Central memory CD8-positive, alpha-beta T cell (primary cell): ENCODE measurements at regions not wholly inside any gene's neighbourhood (a gene's known extent, or its start where the extent isn't known, plus 50 kb on each side); places are given as distances from the start of the nearest gene placed in this dataset.

ENCODE experiments used
- ATAC-seq: fragments of 150-1000 bp; cut with Tn5 transposase; replicated peaks from 2 replicates; pipeline ENCODE4 v1.10.0; 2022; ENCODE audit warnings: mild to moderate bottlenecking, moderate FRiP score, moderate number of reproducible peaks; ENCODE audit not compliant: poor library complexity, severe bottlenecking; ENCODE audit errors: extremely low read depth
- DNase-seq, 2 donors: peaks; one replicate each; pipeline ENCODE4 v3.0.0; 2021; ENCODE audit warnings: low spot score in 2 of 2
- H3K27ac Mint-ChIP-seq: one replicate; pipeline ENCODE4 v1.8.0; 2022; ENCODE audit warnings: low read depth, mild to moderate bottlenecking, moderate library complexity, mixed read lengths
- H3K27me3 Mint-ChIP-seq: one replicate; pipeline ENCODE4 v1.8.0; 2022; ENCODE audit warnings: mixed read lengths
- H3K36me3 Mint-ChIP-seq: one replicate; pipeline ENCODE4 v1.8.0; 2022; ENCODE audit warnings: mild to moderate bottlenecking, moderate library complexity, mixed read lengths; ENCODE audit not compliant: insufficient read depth
- H3K4me1 Mint-ChIP-seq: one replicate; pipeline ENCODE4 v1.8.0; 2022; ENCODE audit warnings: mixed read lengths
- H3K4me3 Mint-ChIP-seq: one replicate; pipeline ENCODE4 v1.8.0; 2022; ENCODE audit warnings: mild to moderate bottlenecking, moderate library complexity, mixed read lengths
- H3K9me3 Mint-ChIP-seq: one replicate; pipeline ENCODE4 v1.8.0; 2022; ENCODE audit warnings: mixed read lengths

DNA sequence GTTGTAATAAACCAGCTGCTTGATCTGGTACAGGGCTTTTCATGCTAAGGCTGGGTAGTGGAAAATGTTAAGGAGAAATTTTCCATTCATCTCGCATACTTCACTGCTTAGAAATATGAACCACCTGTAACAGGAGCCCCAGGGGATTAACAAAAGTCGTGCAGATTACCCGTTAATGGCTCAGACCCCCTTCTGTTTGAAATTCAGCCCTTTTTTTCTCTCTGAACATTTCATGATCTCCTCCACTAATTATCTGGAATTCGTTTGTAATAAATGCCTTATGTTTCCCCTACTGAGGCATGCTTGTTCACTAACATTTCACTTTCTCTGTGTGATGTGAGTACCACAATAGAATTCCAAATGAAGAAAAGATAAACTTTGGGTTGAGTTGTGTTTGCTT is 336.4 kb upstream of the HSF2 start:
- Mint-ChIP-seq H3K36me3 (no peaks in the 10 kb centered on the region), H3K4me3 (no peak overlapping the region), H3K27ac (no peak overlapping the region), H3K4me1 (no peaks in the 10 kb centered on the region), H3K27me3 (no peaks in the 10 kb centered on the region), H3K9me3 (peaks cover 13% of the 10 kb centered on the region)
- DNase-seq (no peak), ATAC-seq (no peak)

DNA sequence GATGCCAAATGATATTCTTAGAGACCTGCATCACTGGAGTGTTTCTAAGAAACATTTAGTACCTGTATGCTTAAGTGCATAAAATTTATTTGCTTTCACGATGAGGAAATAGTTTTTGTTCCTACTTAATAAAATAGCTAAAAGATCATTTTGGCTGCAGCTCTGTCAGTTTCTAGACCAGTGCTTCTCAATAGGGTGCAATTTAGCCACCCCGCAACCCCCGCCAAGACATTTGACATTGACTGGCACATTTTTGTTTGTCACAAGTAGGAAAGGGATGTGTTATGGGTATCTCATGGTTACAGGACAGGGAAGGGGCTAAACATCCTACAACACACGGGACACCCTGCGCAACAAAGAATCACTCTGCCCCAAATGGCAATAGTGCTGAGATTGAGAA is 335.7 kb upstream of the HSF2 start:
- H3K27me3 Mint-ChIP-seq = no peaks in the 10 kb centered on the region
- no peak for DNase-seq
- H3K27ac Mint-ChIP-seq = no peak overlapping the region
- no peaks in the 10 kb centered on the region for H3K4me1 Mint-ChIP-seq
- peaks cover 13% of the 10 kb centered on the region for H3K9me3 Mint-ChIP-seq
- ATAC-seq = no peak
- no peaks in the 10 kb centered on the region for H3K36me3 Mint-ChIP-seq
- H3K4me3 Mint-ChIP-seq = no peak overlapping the region

DNA sequence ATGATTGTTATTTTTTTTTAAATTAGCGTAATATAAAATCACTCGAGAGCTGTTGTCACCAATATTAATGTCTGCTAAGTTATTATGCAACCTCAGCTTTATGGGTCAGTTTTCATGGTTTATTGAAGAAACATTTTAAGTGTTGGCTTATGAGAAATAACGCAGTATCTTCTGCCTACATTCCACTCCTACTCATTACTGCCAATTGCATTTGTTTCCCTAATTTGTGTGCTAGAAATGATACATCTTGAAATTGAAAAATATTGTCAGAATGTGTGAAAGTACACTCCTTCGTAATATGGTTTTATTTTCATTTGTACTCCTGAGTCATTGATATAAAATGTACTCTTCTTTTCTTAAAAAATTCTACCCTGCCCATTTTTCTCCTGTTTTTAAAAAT is 333.3 kb upstream of the HSF2 start:
- H3K4me3 Mint-ChIP-seq = no peak overlapping the region
- no peaks in the 10 kb centered on the region for H3K4me1 Mint-ChIP-seq
- DNase-seq (no peak), ATAC-seq (no peak)
- no peaks in the 10 kb centered on the region for H3K36me3 Mint-ChIP-seq
- H3K27ac Mint-ChIP-seq = no peak overlapping the region
- peaks cover 13% of the 10 kb centered on the region for H3K9me3 Mint-ChIP-seq
- no peaks in the 10 kb centered on the region for H3K27me3 Mint-ChIP-seq

DNA sequence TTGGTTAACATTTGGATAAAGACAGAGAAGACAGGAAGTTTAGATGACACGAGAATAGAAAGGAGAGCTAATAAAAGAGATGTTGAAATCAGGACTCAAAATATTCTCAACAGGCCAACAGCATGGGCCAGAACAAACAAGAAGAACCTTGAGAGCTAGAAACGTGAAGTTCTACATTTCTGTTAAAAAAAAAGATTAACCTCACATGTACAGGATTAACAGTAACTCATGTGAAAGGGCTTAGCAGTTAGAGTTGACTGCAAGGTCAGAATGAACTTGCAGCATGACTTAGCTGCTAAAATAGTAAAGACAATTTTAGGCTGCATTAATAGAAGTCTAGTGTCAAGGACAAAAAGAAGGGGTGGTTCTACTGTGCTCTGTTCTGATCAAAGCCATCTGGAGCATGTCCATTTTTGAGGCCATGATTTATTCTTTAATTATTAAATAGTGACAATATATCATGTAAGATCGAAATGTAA is 331.1 kb upstream of the HSF2 start:
- DNase-seq = no peak
- H3K27me3 Mint-ChIP-seq = no peaks in the 10 kb centered on the region

GRCh38 chr6:122069932-122070331 is 329.5 kb upstream of the HSF2 start:
- H3K9me3 Mint-ChIP-seq = peaks cover 22% of the 10 kb centered on the region
- H3K27ac Mint-ChIP-seq = no peak overlapping the region
- DNase-seq (no peak), ATAC-seq (no peak)
- no peaks in the 10 kb centered on the region for H3K27me3 Mint-ChIP-seq
- H3K4me1 Mint-ChIP-seq = no peaks in the 10 kb centered on the region
- H3K36me3 Mint-ChIP-seq = no peaks in the 10 kb centered on the region
- no peak overlapping the region for H3K4me3 Mint-ChIP-seq

More for the DNA sequence above, 331.1 kb upstream of the HSF2 start:
- peaks cover 25% of the 10 kb centered on the region for H3K9me3 Mint-ChIP-seq
- H3K27ac Mint-ChIP-seq = no peak overlapping the region
- H3K36me3 Mint-ChIP-seq = no peaks in the 10 kb centered on the region
- no peak overlapping the region for H3K4me3 Mint-ChIP-seq
- no peak for ATAC-seq
- no peaks in the 10 kb centered on the region for H3K4me1 Mint-ChIP-seq

GRCh38 chr6:122072014-122072647 is 327.3 kb upstream of the HSF2 start:
- no peaks in the 10 kb centered on the region for H3K4me1 Mint-ChIP-seq
- no peak overlapping the region for H3K27ac Mint-ChIP-seq
- no peak for DNase-seq
- H3K4me3 Mint-ChIP-seq = no peak overlapping the region
- peaks cover 16% of the 10 kb centered on the region for H3K9me3 Mint-ChIP-seq
- no peak for ATAC-seq
- no peaks in the 10 kb centered on the region for H3K27me3 Mint-ChIP-seq
- no peaks in the 10 kb centered on the region for H3K36me3 Mint-ChIP-seq

DNA sequence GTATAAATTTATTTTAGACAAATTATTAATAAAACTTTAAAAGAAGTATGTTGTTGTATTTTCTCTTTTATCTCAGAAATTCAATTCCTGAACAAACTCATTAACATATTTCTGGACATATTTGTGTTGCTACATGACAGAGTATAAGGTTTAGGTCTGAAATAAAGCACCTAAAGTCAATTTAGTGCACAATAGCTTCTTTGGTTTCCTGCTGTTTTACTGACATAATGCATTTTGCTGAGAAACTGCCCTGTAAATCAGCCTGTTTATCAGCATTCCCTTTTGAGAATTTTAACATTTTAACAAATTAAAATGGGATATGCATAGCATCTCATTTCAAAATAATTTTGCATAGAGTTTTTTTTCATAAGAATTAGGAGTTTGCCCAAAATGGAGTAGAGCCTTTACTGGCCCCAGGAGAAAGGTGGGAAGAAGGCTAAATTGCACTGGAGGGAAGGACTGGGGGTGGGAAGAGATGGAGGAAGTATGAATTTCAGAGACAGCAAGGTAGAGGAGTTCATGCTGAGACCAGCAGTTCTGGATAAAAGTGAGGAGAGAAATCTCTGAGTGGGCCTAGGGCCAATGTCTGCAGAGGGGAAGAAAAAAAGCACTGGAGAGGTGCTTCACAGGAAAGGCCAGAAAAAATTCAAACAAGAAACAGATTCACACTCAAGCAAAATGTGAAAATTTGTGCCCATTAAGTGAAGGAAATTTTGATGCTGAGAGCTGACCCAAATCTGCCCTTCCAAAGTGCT is 324.2 kb upstream of the HSF2 start:
- no peaks in the 10 kb centered on the region for H3K4me1 Mint-ChIP-seq
- H3K27me3 Mint-ChIP-seq = no peaks in the 10 kb centered on the region
- no peaks in the 10 kb centered on the region for H3K36me3 Mint-ChIP-seq
- H3K9me3 Mint-ChIP-seq = peaks cover 16% of the 10 kb centered on the region
- no peak overlapping the region for H3K27ac Mint-ChIP-seq
- no peak for ATAC-seq
- DNase-seq = no peak
- H3K4me3 Mint-ChIP-seq = no peak overlapping the region

GRCh38 chr6:122075917-122076316 is 323.5 kb upstream of the HSF2 start:
- DNase-seq = no peak
- no peaks in the 10 kb centered on the region for H3K4me1 Mint-ChIP-seq
- no peak for ATAC-seq
- no peaks in the 10 kb centered on the region for H3K36me3 Mint-ChIP-seq
- H3K27ac Mint-ChIP-seq = no peak overlapping the region
- no peaks in the 10 kb centered on the region for H3K27me3 Mint-ChIP-seq
- no peak overlapping the region for H3K4me3 Mint-ChIP-seq
- H3K9me3 Mint-ChIP-seq = peaks cover 22% of the 10 kb centered on the region

GRCh38 chr6:122077603-122078002 is 321.8 kb upstream of the HSF2 start:
- Mint-ChIP-seq H3K9me3 (peaks cover 21% of the 10 kb centered on the region), H3K27ac (no peak overlapping the region), H3K4me1 (no peaks in the 10 kb centered on the region), H3K27me3 (no peaks in the 10 kb centered on the region), H3K4me3 (no peak overlapping the region), H3K36me3 (peaks cover 2% of the 10 kb centered on the region)
- DNase-seq (no peak), ATAC-seq (no peak)

DNA sequence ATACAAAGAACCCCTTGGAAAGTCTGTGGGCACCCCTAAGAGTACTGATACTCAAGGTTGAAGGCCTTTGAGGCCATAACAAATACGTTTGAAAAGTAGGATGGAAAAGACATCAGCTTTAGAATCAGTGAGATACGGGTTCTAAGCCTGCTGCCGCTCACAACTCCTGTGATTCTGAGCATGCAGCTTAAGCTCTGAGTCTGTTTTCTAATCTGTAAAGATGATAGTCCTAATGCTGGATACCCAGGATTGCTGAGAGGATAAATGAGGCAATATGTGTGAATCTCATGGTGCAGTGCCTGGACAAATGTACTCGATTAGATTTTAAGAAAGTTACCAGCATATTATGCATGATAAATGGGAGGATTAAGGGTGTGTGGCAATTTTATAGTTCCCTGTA is 321.0 kb upstream of the HSF2 start:
- Mint-ChIP-seq H3K27ac (no peak overlapping the region), H3K9me3 (peaks cover 14% of the 10 kb centered on the region), H3K27me3 (no peaks in the 10 kb centered on the region), H3K36me3 (peaks cover 2% of the 10 kb centered on the region), H3K4me1 (no peaks in the 10 kb centered on the region), H3K4me3 (no peak overlapping the region)
- ATAC-seq (no peak), DNase-seq (no peak)

DNA sequence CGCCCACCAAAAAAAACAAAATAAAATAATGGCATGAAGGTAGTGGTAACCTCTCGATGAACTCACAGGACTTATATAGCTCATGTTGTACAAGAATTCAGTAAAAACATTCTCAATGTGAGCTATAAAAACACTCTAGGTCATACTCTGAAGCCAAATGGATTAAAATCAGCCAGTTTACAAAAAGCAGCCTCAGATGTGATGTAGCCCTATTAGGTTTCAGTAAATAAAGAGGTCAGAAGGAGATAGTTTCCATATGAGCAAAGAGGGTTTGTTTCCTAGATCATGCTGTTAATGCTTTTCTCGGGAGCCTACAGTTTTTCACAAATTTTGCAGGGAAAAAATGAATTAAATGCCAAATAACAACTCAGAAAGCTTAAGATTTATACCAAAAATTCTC is 319.5 kb upstream of the HSF2 start:
- no peak overlapping the region for H3K4me3 Mint-ChIP-seq
- peaks cover 2% of the 10 kb centered on the region for H3K36me3 Mint-ChIP-seq
- no peak overlapping the region for H3K27ac Mint-ChIP-seq
- peaks cover 11% of the 10 kb centered on the region for H3K9me3 Mint-ChIP-seq
- no peaks in the 10 kb centered on the region for H3K4me1 Mint-ChIP-seq
- H3K27me3 Mint-ChIP-seq = no peaks in the 10 kb centered on the region
- ATAC-seq (no peak), DNase-seq (no peak)

DNA sequence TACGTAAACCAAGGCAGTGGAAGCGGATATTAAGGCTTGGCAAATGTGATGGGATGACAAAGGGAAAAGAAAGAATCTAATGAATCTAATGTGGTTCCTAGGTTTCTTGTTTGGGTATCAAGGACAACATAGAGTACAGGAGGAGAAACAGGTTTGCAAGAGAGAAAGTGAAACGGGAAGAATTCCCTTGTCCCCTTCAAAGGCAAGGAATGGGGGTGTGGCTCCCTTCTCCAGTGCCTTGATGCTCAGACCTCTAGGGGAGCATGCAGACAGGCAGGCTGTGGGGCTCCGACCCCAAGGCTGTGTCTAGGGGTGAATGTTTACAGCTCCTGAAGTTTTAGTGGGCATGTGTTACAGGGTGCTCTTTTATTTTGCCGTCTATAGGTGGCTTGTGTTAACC is 317.5 kb upstream of the HSF2 start:
- no peak overlapping the region for H3K4me3 Mint-ChIP-seq
- peaks cover 11% of the 10 kb centered on the region for H3K9me3 Mint-ChIP-seq
- no peak overlapping the region for H3K27ac Mint-ChIP-seq
- no peaks in the 10 kb centered on the region for H3K27me3 Mint-ChIP-seq
- H3K4me1 Mint-ChIP-seq = no peaks in the 10 kb centered on the region
- ATAC-seq = no peak
- peaks cover 2% of the 10 kb centered on the region for H3K36me3 Mint-ChIP-seq
- no peak for DNase-seq

DNA sequence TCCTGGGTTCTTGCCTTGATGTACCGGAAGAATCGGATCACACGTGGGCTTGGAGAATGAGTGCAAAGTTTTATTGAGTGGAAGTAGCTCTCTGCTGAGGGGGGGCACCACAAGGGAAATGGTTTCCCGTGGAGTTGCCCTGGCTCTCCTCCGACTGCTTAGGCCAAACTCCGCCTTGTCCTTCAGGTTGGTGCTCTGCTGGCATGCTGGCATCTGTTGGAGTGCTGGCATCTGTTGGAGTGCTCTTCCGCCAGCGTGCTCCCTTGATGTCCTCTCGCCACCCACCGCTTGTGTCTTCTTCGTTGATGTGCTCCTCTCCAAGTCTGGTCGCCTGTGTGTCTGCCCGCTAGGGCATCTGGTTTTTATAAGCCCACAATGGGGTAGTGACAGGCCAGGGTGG is 317.1 kb upstream of the HSF2 start:
- H3K27ac Mint-ChIP-seq = no peak overlapping the region
- peaks cover 2% of the 10 kb centered on the region for H3K36me3 Mint-ChIP-seq
- no peaks in the 10 kb centered on the region for H3K4me1 Mint-ChIP-seq
- peaks cover 11% of the 10 kb centered on the region for H3K9me3 Mint-ChIP-seq
- H3K27me3 Mint-ChIP-seq = no peaks in the 10 kb centered on the region
- H3K4me3 Mint-ChIP-seq = no peak overlapping the region
- DNase-seq (no peak), ATAC-seq (no peak)
